HT1080 (cell line): ENCODE measurements at regions not wholly inside any gene's neighbourhood (a gene's known extent, or its start where the extent isn't known, plus 50 kb on each side); places are given as distances from the start of the nearest gene placed in this dataset.

Source experiments
- DNase-seq: peaks from one replicate; pipeline ENCODE4 v3.0.0-alpha.2; 2015; ENCODE audit warnings: low read depth

DNA sequence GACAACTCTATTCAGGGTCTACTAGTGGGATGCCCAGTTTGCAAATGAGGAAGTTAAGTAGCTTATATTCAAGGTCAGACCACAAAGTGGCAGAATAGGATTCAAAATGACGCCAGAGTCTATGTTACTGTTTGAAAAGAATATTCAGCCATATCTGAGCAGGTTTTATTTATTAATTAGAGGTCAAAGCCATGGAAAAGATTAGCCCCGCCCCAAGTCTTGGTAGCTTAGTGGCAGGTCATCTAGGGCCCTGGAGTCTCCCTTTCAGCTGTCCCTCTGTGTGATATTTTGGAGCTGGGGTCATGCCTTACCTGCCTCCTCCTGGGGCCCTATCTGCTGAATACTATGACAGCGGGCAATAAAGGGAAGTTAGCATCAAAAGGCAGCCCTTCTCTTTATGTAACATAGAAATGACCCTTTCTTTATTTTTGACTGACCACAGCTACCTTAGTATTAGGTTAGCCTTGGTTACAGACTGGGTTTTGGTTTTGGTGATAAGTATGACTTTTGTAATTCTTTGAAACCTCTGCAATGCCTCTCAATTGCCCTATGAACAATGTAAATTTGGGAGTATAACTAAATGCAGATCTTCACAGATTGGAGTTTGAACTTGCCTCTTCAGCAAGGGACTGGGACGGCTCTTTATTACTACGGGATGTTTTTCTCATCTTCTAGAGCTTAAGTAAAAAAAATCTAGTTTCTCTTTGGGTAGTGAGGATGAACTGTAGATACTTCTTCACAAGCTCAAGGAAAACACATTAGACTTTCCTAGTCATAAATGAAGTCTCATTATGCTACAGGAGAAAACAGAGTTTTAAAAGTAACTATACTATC is 153.0 kb upstream of the ITGA4 start:
- no peak for DNase-seq

DNA sequence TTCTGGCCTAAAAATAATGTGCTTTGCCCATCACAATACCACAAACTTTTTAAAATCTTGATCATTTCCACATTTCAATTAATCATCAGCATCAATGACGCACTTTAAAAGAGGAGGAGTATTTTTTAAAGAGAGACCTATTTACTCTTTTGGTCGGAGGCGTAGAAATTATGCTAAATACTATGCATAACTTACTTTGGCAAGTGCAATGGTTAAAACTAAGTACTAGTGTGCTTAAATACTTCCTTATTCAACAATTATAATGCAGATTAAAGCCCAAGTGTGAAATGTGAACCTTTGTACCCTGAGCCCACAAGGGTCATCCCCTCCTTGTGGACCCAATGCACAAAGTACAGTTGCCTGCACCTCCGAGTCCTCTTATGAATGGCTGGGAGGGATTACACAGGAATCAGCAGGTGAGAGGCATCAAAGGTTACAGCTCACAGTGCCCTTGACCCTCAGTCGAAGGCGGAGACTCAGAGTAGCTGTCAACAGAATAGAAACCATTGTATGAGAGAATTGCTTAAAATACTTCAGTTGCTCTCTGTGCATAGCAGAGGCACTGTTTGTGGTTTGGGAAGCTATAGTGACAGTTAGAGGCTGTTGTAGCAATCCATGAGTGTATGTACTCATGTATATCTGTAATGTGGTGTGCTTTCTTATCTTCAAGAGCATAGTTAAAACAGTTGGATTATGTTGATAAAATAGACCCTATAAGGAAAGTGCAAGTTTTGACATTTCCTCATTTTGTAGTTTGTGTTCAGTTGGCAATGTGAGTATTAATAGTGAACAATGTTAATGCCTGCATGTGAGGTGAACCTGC is 151.7 kb upstream of the ITGA4 start:
- DNase-seq = peak; percentile 10

DNA sequence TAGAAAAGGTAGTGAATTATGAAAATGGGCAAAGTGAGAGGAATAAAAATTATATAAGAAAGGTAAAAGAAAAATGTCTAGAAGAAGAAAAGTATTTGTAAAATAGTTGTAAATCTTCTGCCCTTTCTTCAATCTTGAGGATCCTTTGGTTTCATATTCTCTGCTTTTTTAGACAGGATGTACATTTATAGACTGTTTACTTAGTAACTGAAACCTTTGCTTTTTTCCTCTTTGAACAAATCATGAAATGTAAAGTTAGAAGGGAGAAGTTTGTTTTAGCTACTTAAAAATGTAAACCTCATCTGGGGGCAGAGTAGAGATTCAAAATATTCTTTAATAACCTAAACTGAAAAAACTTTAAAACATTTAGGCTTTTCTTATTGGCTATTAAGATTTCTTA is 150.4 kb upstream of the ITGA4 start:
- peak; percentile 18 for DNase-seq

DNA sequence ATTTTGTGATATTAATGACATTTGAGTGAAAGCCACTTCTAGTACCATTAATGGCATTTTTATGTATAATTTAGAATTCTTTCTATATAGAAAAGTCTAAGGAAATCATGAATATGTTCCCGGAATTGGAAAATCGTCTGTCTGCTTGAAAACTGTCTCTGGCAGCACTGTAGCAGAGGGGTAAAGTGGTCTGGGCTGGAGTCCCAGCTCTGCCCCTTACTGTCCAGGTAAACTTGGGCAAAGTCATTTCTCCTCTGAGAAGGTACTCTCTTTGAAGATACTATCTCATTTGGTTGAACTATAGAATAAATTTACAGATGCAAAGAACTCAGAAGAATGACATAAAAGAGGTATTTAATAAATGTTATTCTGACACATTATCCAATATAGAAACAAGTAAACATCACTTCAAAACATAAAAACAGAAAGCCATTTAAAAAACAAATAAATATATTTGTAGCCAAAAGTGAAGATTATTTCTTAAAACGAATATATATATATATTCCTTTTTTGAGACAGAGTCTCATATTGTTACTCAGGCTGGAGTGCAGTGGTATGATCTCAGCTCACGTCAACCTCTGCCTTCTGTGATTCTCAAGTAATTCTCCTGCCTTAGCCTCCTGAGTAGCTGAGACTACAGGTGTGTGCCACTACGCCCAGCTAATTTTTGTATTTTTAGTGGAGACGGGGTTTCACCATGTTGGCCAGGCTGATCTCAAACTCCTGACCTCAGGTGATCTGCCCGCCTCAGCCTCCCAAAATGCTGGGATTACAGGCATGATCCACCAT is 149.8 kb upstream of the ITGA4 start:
- no peak for DNase-seq

DNA sequence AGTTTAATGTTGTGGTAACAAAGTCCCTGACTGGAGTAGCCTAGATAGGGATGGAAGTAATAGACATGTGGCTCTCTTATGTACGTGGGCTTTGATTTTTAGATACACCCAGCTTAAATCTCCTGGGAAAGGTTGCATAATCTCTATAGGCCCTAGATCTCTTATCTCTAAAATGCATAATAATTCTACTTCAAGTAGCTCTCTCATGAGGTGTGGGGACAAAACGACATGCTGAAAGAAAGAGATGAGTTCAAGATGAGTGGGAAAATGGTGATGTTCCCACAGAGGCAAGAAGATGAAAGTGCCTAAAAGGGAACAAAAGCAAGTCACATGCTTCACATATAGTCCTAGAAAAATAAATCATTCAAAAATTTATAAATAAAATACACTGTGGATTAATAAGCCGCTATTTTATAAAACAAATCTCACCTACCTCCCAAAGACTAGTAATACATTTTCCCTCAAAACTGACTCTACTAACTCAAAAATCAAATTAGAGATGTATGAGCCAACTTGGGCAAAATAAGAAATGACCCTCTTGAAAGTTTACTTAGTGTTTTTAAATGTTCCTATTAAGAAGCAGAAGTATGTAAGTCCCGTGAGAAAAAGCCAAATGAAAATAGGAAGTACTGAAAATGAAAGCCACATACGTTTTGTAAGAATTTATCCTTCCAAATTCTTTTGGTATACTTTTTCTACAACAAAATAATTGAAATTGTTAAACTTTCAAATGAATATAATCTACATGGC is 148.2 kb upstream of the ITGA4 start:
- no peak for DNase-seq

DNA sequence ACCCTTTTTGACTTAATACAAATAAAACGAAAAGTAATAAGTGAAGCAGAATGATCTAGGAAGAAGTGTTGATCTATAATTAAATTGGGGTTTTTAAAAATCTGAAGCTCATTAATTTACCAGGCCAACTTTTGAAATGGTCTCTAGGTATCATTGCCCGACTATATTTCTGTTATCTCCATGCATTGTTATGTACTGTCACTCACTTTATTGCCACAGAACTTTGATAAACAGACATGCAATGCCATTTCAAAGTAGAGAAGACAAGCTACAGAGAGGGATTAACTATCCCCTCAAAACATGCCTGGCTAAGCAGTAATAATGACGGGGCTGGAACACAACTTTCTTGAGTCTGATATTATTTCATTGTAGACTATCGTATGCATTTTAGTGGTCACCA is 147.6 kb upstream of the ITGA4 start:
- no peak for DNase-seq

DNA sequence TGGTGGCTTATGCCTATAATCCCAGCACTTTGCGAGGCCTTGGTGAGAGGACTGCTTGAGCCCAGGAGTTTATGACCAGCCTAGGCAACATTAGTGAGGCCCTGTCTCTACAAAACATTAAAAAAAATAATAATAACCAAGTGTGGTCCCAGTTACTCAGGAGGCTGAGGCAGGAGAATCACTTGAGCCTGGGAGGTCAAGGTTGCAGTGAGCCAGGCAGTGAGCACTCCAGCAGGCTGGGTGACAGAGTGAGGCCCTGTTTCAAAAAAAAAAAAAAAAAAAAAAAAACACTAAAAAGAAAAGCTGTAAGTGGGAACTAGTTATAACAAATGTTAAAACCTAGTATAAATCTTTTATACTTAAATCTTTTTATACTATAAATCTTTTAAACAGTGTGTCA is 146.2 kb upstream of the ITGA4 start:
- no peak for DNase-seq

DNA sequence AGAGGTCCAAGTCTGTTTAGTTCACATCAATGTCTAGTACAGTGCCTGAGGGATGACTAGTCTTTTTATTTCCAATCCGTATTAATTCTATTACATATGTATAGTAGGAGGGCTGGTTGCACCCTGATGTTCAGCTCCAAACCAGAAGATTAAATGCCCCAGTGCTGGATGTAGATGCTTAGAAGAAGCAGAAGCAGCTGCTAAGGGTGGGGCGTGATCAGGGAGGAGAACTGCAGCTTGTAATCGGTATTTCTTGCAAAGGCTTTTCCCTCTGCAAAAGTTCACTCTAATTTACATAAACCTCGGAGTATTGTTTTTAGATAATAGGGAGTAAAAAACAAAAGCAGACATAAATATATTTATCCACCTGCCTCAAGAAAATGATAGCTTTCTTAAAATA is 145.3 kb upstream of the ITGA4 start:
- DNase-seq = no peak

DNA sequence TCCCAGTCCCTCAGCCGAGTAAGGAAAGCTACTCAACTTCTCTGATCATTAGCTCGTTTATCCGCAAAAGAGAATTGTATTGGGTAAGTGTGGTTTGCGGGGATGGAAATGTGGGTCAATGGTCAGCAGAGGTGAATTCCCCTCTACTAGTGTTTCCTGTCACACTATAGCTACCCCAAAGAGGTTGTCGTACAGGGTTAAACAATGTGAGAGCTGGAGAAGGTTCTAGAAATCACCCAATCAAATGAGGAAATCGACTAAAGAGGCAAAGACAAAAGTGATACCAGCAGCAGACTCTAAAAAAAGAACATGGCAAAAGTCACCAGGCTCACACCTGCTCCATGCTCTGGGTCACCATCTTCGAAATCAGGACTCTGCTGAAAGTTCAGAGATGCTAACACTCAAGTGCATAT is 144.7 kb upstream of the ITGA4 start:
- no peak for DNase-seq

DNA sequence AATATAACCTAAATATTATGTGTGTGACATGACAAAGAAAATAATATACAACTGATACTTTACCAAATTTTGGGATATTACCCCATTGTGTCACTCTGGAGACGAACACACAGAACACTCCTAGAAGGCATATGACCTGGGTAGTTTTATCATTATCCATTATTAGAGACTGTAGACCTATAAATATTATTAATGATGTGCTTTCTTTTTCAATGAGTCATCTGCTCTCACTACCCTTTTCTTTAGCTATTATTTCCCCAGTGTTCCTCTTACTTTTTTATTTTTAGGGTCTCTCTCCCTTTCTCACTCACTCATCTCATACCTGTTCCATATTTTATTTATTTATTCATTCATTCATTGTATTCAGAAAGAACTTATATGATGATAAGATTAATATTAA is 143.3 kb upstream of the ITGA4 start:
- DNase-seq = no peak

DNA sequence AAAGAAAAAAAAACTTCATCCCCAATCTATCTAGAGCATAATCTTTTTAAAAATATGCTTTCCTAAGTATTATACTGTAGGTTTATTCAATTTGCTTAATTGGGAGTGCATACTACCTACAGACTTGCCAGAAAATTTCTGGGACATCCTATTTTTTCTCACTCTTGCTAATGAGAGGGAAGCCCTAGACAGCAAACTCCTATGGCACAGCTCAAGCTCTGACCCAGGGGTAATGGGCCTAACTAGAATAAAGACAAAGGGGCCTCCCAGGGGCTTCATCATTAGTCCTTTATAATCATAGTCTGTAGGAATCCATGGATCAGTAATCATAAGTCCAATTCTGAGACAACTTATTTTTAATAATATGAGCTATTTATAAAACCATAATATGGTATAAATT is 142.6 kb upstream of the ITGA4 start:
- no peak for DNase-seq

DNA sequence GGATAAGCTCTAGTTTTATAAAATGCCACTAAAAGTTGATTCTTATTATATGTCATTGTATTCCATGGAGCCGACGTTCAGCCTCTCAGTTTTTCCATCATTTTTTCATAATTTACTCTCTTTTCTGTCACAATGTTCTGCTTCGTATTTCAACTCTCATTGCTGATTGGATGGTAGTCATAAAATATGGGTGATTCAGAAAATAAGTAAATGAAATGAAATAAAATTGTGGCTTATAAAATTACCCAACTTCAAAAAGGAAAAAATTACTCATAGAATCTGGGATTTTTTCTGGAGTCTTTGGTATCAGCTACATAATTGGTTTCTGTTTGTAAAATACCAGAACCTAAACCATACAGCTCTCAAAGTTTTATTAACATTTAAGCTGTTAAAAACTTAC is 139.7 kb upstream of the ITGA4 start:
- no peak for DNase-seq

DNA sequence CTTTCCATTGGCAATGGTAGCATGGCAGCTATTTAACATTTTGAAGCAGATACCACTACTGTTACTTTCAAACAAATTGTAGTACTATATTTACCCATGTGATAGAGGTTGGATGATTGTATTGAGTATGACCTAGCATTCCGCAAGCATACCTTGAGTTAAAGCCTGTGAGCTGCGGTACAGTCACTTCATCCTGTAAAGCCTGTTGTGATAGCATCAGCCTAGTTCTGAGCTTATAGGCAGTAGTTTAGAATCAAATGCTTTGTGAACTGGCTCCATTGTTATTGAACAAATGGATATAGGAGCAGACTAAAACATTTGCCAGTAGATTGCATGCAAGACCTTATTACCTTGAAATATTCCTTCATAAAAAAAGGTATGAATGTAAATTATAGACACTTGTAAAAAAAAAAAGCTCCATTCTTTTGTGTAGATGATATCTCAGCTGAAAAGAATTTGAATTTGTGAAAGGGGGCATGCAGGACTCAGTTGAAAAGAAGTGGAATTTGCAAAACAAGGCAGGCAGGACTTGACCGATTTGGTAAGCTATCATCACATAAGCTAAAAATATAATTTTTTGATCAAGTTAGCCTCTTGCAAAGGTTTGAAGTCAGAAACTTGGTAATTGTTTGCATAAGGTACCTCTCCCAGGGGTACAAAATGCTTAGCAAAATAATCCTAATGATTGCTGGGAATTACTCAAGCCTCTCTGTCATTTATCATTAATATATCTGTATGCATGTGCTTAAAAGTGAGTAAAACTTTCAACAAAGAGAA is 138.5 kb upstream of the ITGA4 start:
- DNase-seq = no peak

DNA sequence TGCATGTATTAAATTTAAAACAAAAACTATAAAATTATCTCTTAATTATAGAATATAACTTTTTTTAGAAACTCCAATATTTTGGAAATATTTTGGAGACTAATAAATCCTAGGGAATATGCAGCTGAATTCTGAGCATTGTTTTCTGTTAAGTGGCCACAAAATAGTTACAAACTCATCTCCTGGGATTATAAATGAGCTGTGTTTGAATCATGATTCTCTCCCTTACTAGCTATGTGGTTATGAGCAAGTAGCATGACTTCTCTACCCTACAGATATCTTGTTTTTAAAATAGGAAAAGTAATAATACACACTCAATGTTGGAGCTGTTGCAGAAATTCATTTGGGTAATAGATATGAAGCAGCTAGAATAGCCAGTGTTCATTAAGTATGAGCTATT is 137.9 kb upstream of the ITGA4 start:
- DNase-seq = no peak

DNA sequence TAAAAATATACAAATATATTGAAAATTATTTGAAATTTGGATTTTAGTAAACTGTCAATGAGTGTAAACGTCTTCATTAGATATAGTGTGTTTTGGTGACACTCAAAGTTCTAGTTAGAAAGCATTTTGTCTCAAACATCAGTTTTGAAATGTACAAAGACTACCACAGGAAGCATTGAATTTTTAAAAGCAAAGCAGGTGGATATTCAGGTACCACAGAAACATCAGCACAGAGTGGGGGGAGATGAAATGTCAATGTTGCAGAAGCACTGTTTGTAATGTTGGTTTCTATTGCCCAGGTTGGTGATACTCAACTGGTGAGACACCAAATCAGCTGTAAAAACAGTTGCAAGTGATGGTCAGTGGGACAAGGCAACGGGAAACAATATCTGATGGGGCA is 136.5 kb upstream of the ITGA4 start:
- no peak for DNase-seq

DNA sequence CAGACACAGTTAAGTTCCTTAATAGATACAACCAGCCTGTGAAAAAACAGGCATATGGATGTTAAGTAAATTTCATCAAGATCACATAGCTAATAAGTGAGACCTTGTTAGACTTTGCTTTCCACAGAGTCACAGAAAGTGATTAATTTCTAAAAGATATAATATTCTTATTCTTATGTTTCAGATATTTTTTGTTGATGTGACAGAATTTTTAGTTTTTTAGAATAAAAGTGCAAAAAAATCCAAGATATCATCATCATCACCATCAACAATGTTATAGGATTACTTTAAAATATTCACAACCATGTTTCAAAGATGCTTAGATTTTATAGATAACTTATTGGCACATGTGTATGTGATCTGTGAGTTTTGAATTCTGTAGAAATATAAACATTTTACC is 132.3 kb upstream of the ITGA4 start:
- DNase-seq = no peak

DNA sequence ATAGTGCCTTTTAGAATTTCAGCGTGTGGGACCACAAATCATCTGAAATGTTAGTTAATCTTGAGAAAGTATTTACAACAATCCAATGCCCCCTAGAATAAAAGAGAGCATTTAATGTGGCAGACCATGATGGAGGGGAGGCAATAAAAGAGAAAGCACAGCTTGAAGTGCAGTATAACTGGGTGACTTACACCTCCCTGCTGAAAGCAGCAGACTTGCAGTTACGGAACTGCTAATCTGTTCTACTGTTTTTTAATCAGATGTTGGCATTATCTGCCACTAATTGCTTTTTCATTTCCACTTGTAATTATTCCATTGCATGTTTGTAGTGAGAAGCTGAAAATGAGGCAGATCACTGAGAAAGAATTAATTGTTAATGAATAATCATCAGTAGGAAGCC is 130.5 kb upstream of the ITGA4 start:
- DNase-seq = no peak

DNA sequence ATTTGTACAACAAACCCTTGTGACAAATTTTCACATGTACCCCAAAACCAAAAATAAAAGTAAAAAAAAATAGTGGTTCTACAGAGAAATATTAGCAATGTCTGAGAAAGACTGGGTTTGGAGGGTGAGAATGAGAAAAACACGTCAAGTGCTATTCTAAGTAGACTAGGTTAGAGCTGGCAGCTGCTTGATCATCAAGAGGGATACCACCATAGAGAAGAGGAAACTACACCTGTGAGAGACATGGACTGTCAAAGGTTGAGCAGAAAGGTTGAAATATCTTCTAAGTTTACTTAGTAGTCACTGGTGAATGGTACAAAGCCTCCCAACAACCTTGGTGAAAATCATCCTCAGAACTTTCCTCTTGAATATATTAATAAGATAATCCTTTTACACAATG is 126.9 kb upstream of the ITGA4 start:
- no peak for DNase-seq

DNA sequence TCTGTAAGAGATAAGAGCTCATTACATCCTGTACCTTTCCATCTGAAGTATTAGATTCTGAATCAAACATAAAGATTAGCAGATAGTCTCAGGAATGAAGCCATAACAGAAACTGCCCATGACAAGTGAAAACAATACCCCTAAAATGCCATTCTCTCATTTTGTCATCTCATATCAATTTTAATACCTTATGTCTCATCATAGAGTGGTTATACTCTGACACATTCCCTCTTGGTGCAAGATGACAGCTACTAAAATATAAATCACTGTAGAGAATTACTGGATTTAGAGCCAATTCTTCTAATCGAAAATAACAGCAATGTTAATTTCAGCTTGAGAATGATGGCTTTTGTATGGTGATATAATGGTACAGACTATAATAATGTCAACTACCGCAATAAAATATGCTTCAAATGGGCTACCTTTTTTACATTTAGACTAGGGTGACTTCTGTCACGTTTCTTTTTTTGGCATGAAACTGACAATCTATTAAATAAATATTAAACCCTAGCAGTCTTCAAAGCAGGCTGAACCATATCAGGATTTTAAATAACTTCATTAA is 125.1 kb upstream of the ITGA4 start:
- no peak for DNase-seq

DNA sequence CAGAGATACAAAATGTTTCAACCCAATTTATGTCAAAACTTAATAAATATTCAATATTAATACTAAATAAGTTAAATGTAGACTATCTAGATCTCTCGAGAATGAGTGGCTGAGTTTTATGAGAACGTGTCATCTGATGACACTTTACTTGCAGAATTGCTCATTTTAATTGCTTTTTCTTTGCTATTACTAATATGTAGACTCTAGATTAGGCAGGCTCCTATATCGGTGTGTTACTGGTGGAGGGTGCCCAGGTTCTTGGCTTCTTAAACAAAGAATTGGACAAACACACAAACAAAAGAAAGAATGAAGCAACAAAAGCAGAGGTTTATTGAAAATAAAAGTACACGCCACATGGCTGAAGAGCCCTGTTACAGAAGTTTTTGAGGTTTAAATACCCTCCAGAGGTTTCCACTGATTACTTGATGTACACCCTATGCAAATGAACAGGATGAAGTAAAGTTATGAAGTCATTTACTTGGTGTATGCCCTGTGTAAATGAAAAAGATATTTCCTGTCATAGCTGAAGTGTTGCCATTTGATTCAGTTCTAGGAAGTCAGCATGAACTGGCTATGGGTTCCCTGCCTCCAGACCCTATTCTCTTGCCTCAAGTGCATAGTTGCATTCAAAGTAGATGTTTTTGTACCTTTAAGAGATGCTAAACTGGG is 122.9 kb upstream of the ITGA4 start:
- DNase-seq = no peak
